Activated CD4-positive, alpha-beta T cell treated with anti-CD3 and anti-CD28 coated beads, Interleukin-2, amount 10 ng/mL, durations not matched to agents 24 days and 14 days (primary cell): ENCODE measurements at regions not wholly inside any gene's neighbourhood (a gene's known extent, or its start where the extent isn't known, plus 50 kb on each side); places are given as distances from the start of the nearest gene placed in this dataset.

ENCODE experiments used
- DNase-seq: peaks from one replicate; pipeline ENCODE4 v3.0.0; 2022
- H3K27ac Mint-ChIP-seq: one replicate; pipeline ENCODE4 v1.8.0; 2022; ENCODE audit warnings: mild to moderate bottlenecking, mixed read lengths
- H3K27me3 Mint-ChIP-seq: one replicate; pipeline ENCODE4 v1.8.0; 2022; ENCODE audit warnings: mixed read lengths
- H3K36me3 Mint-ChIP-seq: one replicate; pipeline ENCODE4 v1.8.0; 2022; ENCODE audit warnings: low read depth, mild to moderate bottlenecking, mixed read lengths
- H3K4me1 Mint-ChIP-seq: one replicate; pipeline ENCODE4 v1.8.0; 2021; ENCODE audit warnings: mixed read lengths
- H3K4me3 Mint-ChIP-seq: one replicate; pipeline ENCODE4 v1.8.0; 2022; ENCODE audit warnings: mild to moderate bottlenecking, moderate library complexity, mixed read lengths
- H3K9me3 Mint-ChIP-seq: one replicate; pipeline ENCODE4 v1.8.0; 2021; ENCODE audit warnings: mixed read lengths
- intact Hi-C: fragments of 100-400 bp; cut with micrococcal nuclease; formaldehyde crosslinking; loops from one replicate; pipeline ENCODE4 v1.15.1; 2023

GRCh38 chr17:53137869-53138268, 684.9 kb upstream of the KIF2B start:
- Mint-ChIP-seq H3K4me1 (no peaks in the 10 kb centered on the region), H3K4me3 (no peak overlapping the region), H3K27me3 (no peaks in the 10 kb centered on the region), H3K36me3 (no peaks in the 10 kb centered on the region), H3K9me3 (no peaks in the 10 kb centered on the region), H3K27ac (no peak overlapping the region)
- DNase-seq, result no peak
- intact Hi-C loops, result no loop called here

DNA sequence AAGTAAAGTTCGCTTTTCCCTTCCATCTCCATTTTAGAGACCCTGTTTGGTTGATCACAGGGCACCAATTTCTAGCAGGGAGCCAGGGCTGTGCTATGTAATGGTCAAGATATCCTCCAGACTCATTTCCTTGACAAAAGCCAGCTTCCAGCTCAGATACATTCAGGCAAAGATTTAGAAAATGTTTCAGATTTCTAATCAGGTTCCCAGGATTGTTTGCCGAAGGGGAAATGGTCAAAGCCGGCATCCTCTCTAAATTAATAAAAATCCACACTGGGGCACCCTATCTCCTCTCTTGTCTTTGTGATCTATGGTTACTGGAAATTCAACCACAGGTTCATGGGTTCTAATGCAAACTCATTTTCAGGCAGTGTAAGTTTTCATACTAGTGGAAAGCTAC, 686.8 kb upstream of the KIF2B start:
- Mint-ChIP-seq H3K36me3 (no peaks in the 10 kb centered on the region), H3K27me3 (no peaks in the 10 kb centered on the region)

GRCh38 chr17:53134548-53134947, 688.2 kb upstream of the KIF2B start:
- intact Hi-C loops, result no loop called here
- Mint-ChIP-seq H3K4me1 (no peaks in the 10 kb centered on the region), H3K9me3 (no peaks in the 10 kb centered on the region), H3K27me3 (no peaks in the 10 kb centered on the region), H3K4me3 (no peak overlapping the region), H3K36me3 (no peaks in the 10 kb centered on the region), H3K27ac (no peak overlapping the region)
- no peak for DNase-seq

More for the DNA sequence above, 686.8 kb upstream of the KIF2B start:
- Mint-ChIP-seq H3K27ac (no peak overlapping the region), H3K4me3 (no peak overlapping the region), H3K4me1 (no peaks in the 10 kb centered on the region), H3K9me3 (no peaks in the 10 kb centered on the region)
- intact Hi-C loops, result no loop called here
- no peak for DNase-seq

DNA sequence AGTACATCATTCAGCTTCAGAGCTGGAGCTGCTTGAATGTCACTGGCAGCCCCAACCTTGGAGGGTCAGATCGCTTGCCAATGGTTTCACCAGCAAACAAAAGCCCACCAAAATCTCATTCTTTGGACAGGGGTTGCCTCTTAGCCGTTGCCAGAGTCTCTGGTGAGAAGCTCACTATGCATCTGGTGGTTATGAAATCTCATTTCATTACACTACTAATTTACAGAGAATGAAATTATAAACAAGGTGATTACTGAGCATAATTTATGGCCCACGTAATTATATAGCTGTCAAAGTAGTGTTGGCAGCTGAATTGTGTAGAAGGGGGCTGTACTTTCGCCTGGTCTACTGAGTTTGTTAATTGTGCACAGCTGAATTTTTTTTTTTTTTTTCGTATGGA, 688.9 kb upstream of the KIF2B start:
- no peaks in the 10 kb centered on the region for H3K9me3 Mint-ChIP-seq
- H3K36me3 Mint-ChIP-seq, result no peaks in the 10 kb centered on the region
- intact Hi-C loops, result no loop called here
- no peaks in the 10 kb centered on the region for H3K27me3 Mint-ChIP-seq
- no peak overlapping the region for H3K27ac Mint-ChIP-seq
- H3K4me1 Mint-ChIP-seq, result no peaks in the 10 kb centered on the region
- no peak overlapping the region for H3K4me3 Mint-ChIP-seq
- DNase-seq, result no peak

DNA sequence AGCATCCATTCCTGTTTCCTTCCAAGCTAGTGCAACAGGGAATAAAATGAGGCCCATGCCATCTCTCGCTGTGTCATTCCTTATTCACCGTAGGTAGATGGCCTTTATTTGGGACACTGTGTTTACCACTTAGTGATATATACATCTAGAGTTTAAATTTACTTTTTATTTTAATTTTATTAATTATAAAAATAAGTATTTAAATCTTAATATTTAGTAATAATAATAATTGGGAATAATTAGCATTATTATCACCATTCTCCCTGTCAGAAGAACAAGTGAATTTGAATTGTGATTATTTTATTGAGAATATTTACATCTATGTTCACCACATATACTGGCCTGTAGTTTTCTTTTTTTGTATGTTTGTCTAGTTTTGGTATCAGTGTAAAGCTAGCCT, 692.9 kb upstream of the KIF2B start:
- no peaks in the 10 kb centered on the region for H3K27me3 Mint-ChIP-seq
- H3K4me1 Mint-ChIP-seq, result no peaks in the 10 kb centered on the region
- intact Hi-C loops, result no loop called here
- H3K4me3 Mint-ChIP-seq, result no peak overlapping the region
- no peak for DNase-seq
- no peaks in the 10 kb centered on the region for H3K36me3 Mint-ChIP-seq
- H3K27ac Mint-ChIP-seq, result no peak overlapping the region
- no peaks in the 10 kb centered on the region for H3K9me3 Mint-ChIP-seq

DNA sequence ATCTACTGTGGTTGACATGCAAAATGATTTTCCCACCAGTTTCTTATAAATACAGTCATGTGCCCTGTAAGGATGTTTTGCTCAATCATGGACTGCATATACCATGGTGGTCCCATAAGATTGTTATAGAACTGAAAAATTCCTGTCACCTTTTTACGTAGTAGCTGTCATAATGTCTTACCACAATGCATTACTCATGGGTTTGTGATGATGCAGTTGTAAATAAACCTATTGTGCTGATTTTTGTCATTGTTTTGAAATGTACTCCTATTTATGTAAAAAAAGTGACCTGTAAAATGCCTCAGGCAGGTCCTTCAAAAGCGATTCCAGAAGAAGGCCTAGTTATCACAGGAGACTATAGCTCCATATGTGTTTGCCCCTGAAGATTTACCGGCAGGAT, 695.4 kb upstream of the KIF2B start:
- Mint-ChIP-seq H3K4me1 (no peaks in the 10 kb centered on the region), H3K9me3 (no peaks in the 10 kb centered on the region)

DNA sequence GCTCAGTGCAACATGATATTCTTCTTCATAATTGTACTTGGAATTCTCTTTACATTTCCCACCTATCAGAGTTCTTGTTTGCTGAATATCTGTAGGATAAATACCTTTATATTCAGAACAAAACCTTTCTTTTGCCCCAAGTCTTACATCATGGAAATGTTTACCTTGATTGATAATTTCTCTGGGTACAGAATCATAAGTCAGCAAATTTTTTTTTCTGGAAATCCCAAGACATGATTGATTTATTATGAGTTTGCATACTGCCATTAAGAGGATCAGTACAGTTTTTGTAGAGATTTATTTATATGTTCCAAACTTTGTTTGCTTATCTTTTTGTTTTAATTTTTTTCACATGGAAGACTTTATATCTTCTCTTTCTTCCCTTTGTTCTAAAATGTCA, 699.8 kb upstream of the KIF2B start:
- Mint-ChIP-seq H3K4me1 (no peaks in the 10 kb centered on the region), H3K4me3 (no peak overlapping the region), H3K27me3 (no peaks in the 10 kb centered on the region), H3K9me3 (no peaks in the 10 kb centered on the region), H3K36me3 (no peaks in the 10 kb centered on the region), H3K27ac (no peak overlapping the region)
- intact Hi-C loops, result no loop called here
- DNase-seq, result no peak

More for the DNA sequence above, 695.4 kb upstream of the KIF2B start:
- Mint-ChIP-seq H3K36me3 (no peaks in the 10 kb centered on the region), H3K27ac (no peak overlapping the region), H3K27me3 (no peaks in the 10 kb centered on the region), H3K4me3 (no peak overlapping the region)
- DNase-seq, result no peak
- intact Hi-C loops, result no loop called here

GRCh38 chr17:53119773-53120172, 703.0 kb upstream of the KIF2B start:
- no peaks in the 10 kb centered on the region for H3K4me1 Mint-ChIP-seq
- DNase-seq, result no peak
- no peaks in the 10 kb centered on the region for H3K27me3 Mint-ChIP-seq
- intact Hi-C loops, result no loop called here
- peaks cover 11% of the 10 kb centered on the region for H3K9me3 Mint-ChIP-seq
- H3K4me3 Mint-ChIP-seq, result no peak overlapping the region
- H3K27ac Mint-ChIP-seq, result no peak overlapping the region
- H3K36me3 Mint-ChIP-seq, result no peaks in the 10 kb centered on the region

DNA sequence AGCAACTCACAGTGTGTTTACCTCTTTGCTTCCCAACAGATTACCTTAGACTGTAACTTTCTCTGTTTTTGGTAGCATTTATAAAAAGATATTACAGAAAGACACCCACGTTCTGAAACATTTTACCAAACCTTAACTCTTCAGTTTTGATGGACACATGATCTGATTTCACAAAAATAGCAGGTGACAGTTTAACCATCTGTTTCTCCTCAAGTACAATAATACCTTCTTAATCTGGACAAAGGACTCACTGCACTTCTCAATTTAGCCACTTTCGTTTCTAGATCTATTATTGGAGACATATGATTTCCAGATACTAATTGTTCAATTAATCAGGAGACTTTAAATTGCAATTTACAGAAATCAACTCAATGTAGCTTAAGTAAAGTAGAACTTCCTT, 703.8 kb upstream of the KIF2B start:
- Mint-ChIP-seq H3K36me3 (no peaks in the 10 kb centered on the region), H3K9me3 (peaks cover 11% of the 10 kb centered on the region), H3K4me1 (no peaks in the 10 kb centered on the region), H3K27ac (no peak overlapping the region), H3K27me3 (no peaks in the 10 kb centered on the region), H3K4me3 (no peak overlapping the region)
- no peak for DNase-seq
- intact Hi-C loops, result no loop called here

DNA sequence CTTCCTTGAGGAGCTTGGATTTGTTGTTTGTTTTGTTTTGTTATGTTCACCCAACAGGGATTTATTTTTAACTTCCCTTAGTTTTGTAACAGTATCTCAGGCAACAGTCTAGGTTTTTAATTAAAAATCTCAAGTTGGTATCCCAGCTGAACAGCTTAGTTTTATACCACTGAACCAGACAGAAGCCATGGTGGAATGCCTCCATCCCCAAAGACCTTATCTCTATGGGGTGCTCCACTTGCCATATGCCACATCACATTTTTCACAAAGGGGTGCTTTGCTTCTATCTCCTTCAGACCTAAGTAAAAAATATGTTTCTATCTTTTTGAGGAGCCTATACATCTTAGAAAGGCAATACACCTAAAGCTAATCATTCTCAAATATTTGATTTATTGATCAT, 715.8 kb upstream of the KIF2B start:
- Mint-ChIP-seq H3K27ac (no peak overlapping the region), H3K27me3 (no peaks in the 10 kb centered on the region), H3K36me3 (no peaks in the 10 kb centered on the region), H3K9me3 (peaks cover 3% of the 10 kb centered on the region), H3K4me3 (no peak overlapping the region), H3K4me1 (no peaks in the 10 kb centered on the region)
- intact Hi-C loops, result no loop called here
- no peak for DNase-seq

GRCh38 chr17:53101706-53102105, 721.0 kb upstream of the KIF2B start:
- intact Hi-C loops, result no loop called here
- H3K4me1 Mint-ChIP-seq, result no peaks in the 10 kb centered on the region
- no peaks in the 10 kb centered on the region for H3K9me3 Mint-ChIP-seq
- no peak overlapping the region for H3K4me3 Mint-ChIP-seq
- H3K36me3 Mint-ChIP-seq, result no peaks in the 10 kb centered on the region
- H3K27me3 Mint-ChIP-seq, result no peaks in the 10 kb centered on the region
- H3K27ac Mint-ChIP-seq, result no peak overlapping the region
- DNase-seq, result no peak

DNA sequence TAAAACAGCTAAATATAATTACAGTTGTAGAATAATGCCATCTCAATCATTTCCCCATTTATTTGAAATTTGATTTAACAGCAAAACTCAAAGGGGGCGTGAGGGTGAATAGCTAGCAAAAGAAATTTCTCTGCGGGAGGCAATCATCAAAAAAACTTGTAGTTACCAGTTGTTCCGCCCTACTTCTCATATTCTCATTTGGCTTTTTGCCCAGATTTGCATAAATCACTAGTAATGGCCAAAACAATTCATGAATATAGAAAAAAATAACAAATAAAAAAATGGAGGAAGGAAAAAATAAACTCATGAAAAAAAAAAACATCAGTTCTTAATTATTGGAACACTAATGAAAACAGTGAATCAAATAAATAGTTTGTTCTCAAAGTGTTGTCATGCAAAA, 722.6 kb upstream of the KIF2B start:
- no peaks in the 10 kb centered on the region for H3K9me3 Mint-ChIP-seq
- intact Hi-C loops, result no loop called here
- DNase-seq, result no peak
- no peak overlapping the region for H3K27ac Mint-ChIP-seq
- H3K4me1 Mint-ChIP-seq, result no peaks in the 10 kb centered on the region
- H3K36me3 Mint-ChIP-seq, result no peaks in the 10 kb centered on the region
- H3K27me3 Mint-ChIP-seq, result no peaks in the 10 kb centered on the region
- H3K4me3 Mint-ChIP-seq, result no peak overlapping the region

- peaks cover 5% of the 10 kb centered on the region for H3K9me3 Mint-ChIP-seq
- no peak overlapping the region for H3K4me3 Mint-ChIP-seq
- intact Hi-C loops, result no loop called here
- no peak overlapping the region for H3K27ac Mint-ChIP-seq
- H3K4me1 Mint-ChIP-seq, result no peaks in the 10 kb centered on the region
- no peaks in the 10 kb centered on the region for H3K36me3 Mint-ChIP-seq
- DNase-seq, result no peak
- no peaks in the 10 kb centered on the region for H3K27me3 Mint-ChIP-seq
Observed at GRCh38 chr17:53093391-53093790, 729.3 kb upstream of the KIF2B start.

- H3K4me1 Mint-ChIP-seq, result no peaks in the 10 kb centered on the region
- H3K27me3 Mint-ChIP-seq, result no peaks in the 10 kb centered on the region
- intact Hi-C loops, result no loop called here
- no peak overlapping the region for H3K4me3 Mint-ChIP-seq
- H3K9me3 Mint-ChIP-seq, result peaks cover 6% of the 10 kb centered on the region
- H3K27ac Mint-ChIP-seq, result no peak overlapping the region
- no peak for DNase-seq
- no peaks in the 10 kb centered on the region for H3K36me3 Mint-ChIP-seq
Observed at GRCh38 chr17:53092072-53092471, 730.7 kb upstream of the KIF2B start.

DNA sequence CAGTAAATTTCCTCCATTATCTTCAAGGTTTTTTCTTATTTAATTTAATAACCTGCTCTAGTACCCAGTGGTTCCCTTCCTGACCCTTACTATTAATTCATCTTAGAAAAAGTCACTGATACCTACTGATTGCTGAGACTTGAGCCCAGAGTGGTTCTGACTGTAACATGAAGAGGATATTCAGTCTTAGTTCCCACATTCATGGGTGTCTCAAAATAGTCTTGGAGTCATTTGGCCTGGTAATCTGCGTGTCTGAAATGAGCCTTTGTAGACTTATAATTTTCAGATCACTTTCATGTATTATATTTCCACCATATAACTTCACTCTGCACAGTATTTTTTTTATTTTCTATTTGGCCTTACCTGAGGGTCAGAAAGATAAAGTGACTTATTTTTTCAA, 732.0 kb upstream of the KIF2B start:
- Mint-ChIP-seq H3K27ac (no peak overlapping the region), H3K27me3 (no peaks in the 10 kb centered on the region), H3K9me3 (peaks cover 16% of the 10 kb centered on the region), H3K4me1 (no peaks in the 10 kb centered on the region), H3K4me3 (no peak overlapping the region), H3K36me3 (no peaks in the 10 kb centered on the region)
- intact Hi-C loops, result no loop called here
- DNase-seq, result no peak

DNA sequence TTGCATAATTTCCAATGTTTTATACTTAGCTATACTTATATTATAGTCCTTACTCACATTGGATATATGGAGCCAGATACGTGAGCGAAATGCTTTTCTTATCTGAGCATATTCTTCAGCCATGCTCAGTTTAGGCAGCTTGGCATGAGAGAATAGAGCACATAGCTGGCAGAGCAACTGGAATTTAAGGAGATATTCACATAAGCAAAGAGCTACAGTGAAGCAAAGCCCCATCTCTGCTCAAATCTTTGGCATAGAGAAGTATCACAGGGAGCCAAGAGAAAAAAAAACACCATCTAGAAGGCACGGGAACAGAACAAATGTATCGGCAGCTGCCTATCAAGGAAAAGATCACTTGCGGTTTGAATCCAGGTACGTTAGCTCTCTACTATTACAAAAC, 734.2 kb upstream of the KIF2B start:
- intact Hi-C loops, result no loop called here
- H3K4me3 Mint-ChIP-seq, result no peak overlapping the region
- H3K4me1 Mint-ChIP-seq, result no peaks in the 10 kb centered on the region
- peaks cover 15% of the 10 kb centered on the region for H3K9me3 Mint-ChIP-seq
- no peak overlapping the region for H3K27ac Mint-ChIP-seq
- H3K36me3 Mint-ChIP-seq, result no peaks in the 10 kb centered on the region
- DNase-seq, result no peak
- no peaks in the 10 kb centered on the region for H3K27me3 Mint-ChIP-seq
